ENCODE measurements at regions not wholly inside any gene's neighbourhood (a gene's known extent, or its start where the extent isn't known, plus 50 kb on each side); places are given as distances from the start of the nearest gene placed in this dataset.
"Not testable (repeated sequence)": the region's sequence is repeated elsewhere in the genome, so short reads cannot be mapped to it uniquely, and the experiment has no call there.

GRCh38 chr6:109252261-109253041 is 129.8 kb downstream of the CD164 start:
- DNase-seq = no peak

- DNase-seq = no peak
These were observed 130.4 kb downstream of the CD164 start for GRCh38 chr6:109251839-109252238.

DNA sequence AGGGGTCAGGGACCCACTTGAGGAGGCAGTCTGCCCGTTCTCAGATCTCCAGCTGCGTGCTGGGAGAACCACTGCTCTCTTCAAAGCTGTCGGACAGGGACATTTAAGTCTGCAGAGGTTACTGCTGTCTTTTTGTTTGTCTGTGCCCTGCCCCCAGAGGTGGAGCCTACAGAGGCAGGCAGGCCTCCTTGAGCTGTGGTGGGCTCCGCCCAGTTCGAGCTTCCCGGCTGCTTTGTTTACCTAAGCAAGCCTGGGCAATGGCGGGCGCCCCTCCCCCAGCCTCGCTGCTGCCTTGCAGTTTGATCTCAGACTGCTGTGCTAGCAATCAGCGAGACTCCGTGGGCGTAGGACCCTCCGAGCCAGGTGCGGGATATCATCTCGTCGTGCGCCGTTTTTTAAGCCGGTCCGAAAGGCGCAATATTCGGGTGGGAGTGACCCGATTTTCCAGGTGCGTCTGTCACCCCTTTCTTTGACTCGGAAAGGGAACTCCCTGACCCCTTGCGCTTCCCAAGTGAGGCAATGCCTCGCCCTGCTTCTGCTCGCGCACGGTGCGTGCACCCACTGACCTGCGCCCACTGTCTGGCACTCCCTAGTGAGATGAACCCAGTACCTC is 131.6 kb downstream of the CD164 start:
- DNase-seq = not testable (repeated sequence)

- no peak for DNase-seq
These were observed 138.1 kb downstream of the CD164 start for GRCh38 chr6:109243863-109244825.

DNA sequence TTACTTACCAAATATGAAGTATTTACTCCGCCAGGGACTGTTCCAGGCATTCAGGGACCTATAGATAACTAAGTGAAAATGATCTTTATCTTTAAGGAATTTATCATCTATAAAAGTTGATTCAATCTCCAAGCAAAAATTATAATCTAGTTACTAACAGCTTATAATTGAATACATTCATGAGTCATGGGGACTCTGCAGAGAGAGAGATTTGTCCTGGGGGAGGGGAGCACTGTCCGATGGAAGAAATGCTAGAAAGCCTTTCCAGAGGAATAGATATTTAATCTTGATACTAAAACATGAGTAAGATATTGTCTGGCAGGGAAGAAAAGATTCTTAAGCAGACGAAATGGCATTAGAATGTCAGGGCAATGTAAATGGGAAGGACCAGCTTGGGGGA is 139.3 kb downstream of the CD164 start:
- no peak for DNase-seq

GRCh38 chr6:109242029-109242428 is 140.2 kb downstream of the CD164 start:
- DNase-seq = no peak

DNA sequence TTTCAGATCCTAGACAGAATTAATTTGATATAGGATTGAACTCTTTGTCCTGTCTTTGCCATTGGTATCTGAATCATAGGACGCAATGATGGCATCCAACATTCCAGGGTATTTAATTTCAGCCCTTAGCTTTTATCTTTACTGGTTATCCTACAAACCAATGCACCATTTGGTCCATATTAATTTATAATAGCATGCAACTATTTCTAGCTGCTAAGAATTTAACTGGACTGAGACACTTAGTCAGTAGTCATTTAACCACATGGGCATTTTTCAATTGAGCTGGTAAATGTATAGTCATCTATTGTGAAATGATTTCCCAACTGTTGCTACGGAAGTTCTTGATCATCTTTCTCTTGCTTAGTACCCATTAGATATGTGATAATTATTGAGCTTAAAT is 141.1 kb downstream of the CD164 start:
- DNase-seq = no peak

- no peak for DNase-seq
These were observed 141.7 kb downstream of the CD164 start for GRCh38 chr6:109240370-109241084.

- DNase-seq = no peak
These were observed 142.5 kb downstream of the CD164 start for GRCh38 chr6:109239651-109240321.

- DNase-seq = no peak
These were observed 143.1 kb downstream of the CD164 start for GRCh38 chr6:109239160-109239559.

DNA sequence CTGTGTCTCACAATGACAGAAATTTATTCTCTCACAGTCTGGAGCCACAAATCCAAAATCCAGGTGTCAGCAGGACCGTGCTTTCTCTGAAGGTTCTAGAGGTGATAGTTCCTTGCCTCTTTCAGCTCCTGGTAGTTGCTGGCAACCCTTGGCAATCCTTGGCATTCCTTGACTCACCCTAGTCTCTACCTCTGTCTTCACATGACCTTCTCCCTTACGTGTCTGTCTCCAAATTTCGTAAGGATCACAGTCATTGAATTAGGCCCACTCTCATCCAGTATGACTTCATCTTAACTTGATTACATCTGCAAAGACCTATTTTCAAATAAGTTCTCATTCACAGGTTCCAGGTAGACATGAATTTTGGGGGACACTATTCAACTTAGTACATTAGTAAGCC is 143.1 kb downstream of the CEP57L1 start:
- no peak for DNase-seq

- no peak for DNase-seq
These were observed 142.7 kb downstream of the CEP57L1 start for GRCh38 chr6:109237986-109238329.

- no peak for DNase-seq
These were observed 142.0 kb downstream of the CEP57L1 start for GRCh38 chr6:109237077-109237985.

GRCh38 chr6:109236115-109237076 is 141.1 kb downstream of the CEP57L1 start:
- no peak for DNase-seq

GRCh38 chr6:109235481-109236038 is 140.3 kb downstream of the CEP57L1 start:
- no peak for DNase-seq

- no peak for DNase-seq
These were observed 135.1 kb downstream of the CEP57L1 start for GRCh38 chr6:109230453-109230852.

GRCh38 chr6:109229536-109229935 is 134.2 kb downstream of the CEP57L1 start:
- no peak for DNase-seq

DNA sequence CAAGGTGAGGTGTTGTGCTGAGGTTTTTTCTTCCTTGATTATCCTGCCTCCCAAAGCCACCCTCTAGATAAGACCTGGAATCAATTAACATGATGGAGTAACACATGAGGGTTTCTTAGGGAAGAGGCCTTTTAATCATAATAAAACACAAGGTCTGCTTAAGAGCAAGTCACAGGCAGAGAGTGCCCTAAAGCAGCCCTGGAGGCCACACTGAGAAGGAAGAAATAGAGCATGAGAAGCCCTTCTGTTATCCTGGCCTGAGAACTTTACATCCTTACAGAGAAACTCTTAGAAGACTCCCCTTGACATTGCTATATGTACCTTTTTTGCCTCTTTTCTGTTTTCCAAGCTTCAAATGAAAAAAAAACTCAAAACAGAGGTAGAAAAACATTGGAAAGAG is 132.3 kb downstream of the CEP57L1 start:
- no peak for DNase-seq

DNA sequence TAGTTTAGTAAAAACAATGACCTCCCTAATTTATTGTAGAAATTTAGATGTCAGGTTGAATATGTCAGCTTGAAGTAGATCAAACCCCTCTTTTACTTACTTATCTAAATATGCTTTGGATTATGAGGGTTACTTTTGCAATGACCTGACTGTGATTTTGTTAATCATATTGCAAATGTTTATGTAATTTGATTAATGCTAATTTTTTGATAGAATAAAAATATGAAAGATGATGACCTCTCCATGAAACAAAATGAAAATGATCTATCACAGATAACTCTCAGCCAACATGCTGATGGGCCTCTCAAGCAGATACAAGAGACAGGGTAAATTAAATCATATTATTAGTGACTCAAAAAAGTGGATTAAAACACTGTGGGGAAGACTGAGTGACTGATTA is 131.0 kb downstream of the CEP57L1 start:
- DNase-seq = no peak

DNA sequence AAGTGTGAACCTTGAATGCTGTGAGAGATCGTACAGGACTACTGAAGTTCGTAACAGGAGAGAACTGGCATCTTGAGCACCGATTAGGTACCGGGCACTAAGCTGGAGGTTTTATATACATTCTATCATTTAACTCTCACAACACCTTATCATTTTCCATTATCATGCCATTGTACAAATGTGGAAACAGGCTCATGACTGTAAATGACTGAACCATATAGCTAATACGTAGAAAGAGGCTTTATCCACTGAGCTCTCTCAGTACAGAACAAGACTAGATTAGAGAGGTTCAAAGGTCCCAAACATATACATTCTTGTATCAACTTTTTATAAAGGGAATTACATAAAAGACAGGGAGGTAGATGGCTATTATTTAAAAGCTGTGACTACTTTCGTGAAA is 130.6 kb downstream of the CEP57L1 start:
- DNase-seq = no peak
